ENCODE measurements at regions not wholly inside any gene's neighbourhood (a gene's known extent, or its start where the extent isn't known, plus 50 kb on each side); places are given as distances from the start of the nearest gene placed in this dataset.

DNA sequence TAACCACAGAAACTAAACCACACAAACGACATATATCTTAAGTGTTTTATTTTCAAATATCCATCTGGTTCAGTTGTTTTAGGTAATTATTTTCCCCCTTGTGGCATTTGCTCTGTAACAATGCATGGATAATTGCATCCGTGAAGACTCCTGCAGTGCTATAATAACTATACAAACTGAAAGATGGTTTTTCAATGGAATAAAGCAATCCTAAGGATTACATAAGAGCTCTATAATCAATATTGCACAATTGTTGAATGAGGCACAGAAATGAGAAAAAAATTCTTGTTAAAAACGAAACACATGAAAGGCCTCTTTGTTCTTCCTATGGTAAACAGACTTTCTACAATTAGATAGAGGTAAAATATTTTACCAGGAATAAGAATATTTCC, 446.0 kb upstream of the EPHA3 start:
- TF ChIP-seq, protein P1, sequence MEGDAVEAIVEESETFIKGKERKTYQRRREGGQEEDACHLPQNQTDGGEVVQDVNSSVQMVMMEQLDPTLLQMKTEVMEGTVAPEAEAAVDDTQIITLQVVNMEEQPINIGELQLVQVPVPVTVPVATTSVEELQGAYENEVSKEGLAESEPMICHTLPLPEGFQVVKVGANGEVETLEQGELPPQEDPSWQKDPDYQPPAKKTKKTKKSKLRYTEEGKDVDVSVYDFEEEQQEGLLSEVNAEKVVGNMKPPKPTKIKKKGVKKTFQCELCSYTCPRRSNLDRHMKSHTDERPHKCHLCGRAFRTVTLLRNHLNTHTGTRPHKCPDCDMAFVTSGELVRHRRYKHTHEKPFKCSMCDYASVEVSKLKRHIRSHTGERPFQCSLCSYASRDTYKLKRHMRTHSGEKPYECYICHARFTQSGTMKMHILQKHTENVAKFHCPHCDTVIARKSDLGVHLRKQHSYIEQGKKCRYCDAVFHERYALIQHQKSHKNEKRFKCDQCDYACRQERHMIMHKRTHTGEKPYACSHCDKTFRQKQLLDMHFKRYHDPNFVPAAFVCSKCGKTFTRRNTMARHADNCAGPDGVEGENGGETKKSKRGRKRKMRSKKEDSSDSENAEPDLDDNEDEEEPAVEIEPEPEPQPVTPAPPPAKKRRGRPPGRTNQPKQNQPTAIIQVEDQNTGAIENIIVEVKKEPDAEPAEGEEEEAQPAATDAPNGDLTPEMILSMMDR (IDR thresholded peaks at IDR 0.05; ENCODE audit: insufficient read depth, missing control alignments) = no peak
- DNase-seq (ENCODE audit: insufficient read length, low spot score) (no peak), FAIRE-seq (no peak)

DNA sequence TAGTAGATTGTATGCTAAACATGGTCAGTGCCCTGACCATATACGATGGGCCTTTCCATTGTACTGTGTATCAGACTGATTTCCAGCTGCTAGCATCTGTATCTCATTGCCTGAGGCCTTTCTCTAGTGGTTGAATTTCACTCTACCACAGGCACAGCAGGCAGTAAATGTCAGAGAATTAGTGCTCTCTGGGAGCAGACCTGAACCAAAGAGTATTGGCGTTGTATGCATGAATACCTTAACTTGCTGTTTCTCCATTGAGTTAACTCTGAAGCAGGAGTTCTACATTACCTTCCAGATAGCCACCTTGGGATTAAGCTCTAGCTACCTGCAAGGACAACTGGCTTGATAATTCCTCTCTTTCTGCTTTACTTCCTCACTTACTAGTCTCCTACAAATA, 439.2 kb upstream of the EPHA3 start:
- DNase-seq (ENCODE audit: insufficient read length, low spot score) (no peak), FAIRE-seq (no peak)
- TF ChIP-seq, protein P1 (IDR thresholded peaks at IDR 0.05; ENCODE audit: insufficient read depth, missing control alignments) = no peak

DNA sequence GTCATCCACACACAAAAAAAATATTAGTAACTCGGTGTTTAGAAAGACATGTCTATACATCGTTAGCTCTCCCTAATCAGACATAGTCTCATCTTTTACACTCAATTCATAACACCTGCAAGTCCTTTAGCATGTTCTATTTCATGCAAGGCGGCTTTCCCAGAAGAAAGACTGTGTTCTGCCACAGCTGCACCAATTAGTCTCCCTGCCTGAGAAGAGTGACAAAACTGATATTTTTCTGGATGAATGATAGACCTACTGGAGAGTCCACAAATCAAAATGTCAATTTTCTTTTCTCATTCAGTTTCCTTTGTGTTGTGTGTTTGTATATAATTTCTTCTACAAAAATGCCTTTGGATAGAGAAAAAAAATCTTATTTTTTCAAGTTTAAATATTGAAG, 435.8 kb upstream of the EPHA3 start:
- no peak for FAIRE-seq
- TF ChIP-seq, protein P1 (IDR thresholded peaks at IDR 0.05; ENCODE audit: insufficient read depth, missing control alignments) = no peak
- DNase-seq (ENCODE audit: insufficient read length, low spot score) = no peak

DNA sequence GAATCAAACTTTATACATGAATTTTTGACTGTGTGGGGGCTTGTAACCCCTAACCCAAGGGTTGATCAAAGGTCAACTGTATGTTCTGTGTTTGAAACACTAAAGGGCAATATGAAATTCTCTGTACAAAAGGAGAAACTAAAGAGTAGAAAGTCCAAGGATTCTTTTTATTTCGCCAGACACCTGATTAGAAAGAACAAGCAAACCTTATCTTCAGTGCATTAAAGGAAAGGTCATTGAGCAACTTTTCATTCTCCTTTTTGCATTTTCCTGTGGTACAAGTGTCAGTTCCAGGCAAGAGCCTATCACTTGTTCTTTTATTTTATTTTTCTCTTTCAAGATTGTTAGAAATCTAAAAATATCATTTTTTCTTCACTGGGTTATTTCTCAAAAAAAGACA, 430.1 kb upstream of the EPHA3 start:
- TF ChIP-seq, protein P1 (IDR thresholded peaks at IDR 0.05; ENCODE audit: insufficient read depth, missing control alignments) = no peak
- DNase-seq (ENCODE audit: insufficient read length, low spot score) (no peak), FAIRE-seq (no peak)

DNA sequence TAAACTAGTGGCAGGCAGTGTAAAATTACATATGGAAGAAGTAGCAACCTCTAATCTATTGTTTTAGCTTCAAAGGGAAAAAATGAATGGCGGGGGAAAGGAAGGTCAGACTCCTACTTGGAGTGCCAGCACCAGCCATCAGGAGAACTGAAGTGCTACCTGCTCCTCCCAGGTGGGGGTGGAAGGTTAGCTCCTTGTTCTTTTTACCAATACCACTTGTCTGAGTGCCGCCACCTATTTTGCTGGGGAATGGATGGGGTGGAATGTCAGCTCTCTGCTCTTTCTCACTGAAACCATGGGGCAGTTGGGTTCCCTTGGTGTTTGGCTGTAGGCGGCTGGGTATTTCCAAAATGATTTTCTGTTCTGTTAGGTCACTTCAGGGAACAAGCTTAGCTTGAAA, 428.7 kb upstream of the EPHA3 start:
- TF ChIP-seq, protein P1 (IDR thresholded peaks at IDR 0.05; ENCODE audit: insufficient read depth, missing control alignments) = no peak
- FAIRE-seq (no peak), DNase-seq (ENCODE audit: insufficient read length, low spot score) (no peak)

DNA sequence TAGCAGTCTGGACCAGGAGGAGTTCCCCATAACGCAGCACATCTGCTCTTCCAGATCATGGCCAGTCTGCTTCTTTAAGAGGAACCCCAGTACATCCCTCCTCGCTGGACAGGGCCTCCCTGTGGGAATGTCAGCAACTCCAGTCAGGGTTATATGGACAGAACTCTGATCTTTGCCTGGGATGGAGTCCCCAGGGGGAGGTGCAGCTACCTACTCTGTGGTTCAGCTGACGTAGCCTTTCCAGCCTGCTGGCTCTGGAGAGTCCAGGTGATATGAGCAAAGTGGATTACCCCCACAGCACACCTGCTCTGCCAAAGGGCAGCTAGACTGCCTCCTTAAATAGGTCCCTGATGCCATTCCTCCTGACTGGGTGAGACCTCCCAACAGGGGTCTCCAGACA, 417.1 kb upstream of the EPHA3 start:
- TF ChIP-seq, protein P1 (IDR thresholded peaks at IDR 0.05; ENCODE audit: insufficient read depth, missing control alignments) = no peak
- DNase-seq (ENCODE audit: insufficient read length, low spot score) = no peak
- FAIRE-seq = no peak

DNA sequence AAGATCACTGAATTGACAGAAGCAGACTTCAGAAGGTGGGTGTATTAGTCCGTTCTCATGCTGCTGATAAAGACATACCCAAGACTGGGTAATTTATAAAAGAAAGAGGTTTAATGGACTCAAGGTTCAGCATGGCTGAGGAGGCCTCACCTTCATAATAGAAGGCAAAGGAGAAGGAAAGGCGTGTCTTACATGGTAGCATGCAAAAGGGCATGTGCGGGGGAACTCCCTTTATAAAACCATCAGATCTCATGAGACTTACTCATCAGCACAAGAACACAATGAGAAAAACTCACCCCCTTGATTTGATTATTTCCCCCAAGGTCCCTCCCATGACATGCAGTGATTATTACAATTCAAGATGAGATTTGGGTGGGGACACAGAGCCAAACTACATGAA, 416.3 kb upstream of the EPHA3 start:
- no peak for FAIRE-seq
- TF ChIP-seq, protein P1 (IDR thresholded peaks at IDR 0.05; ENCODE audit: insufficient read depth, missing control alignments) = no peak
- no peak for DNase-seq (ENCODE audit: insufficient read length, low spot score)

Data from D721Med (cell line).